HEK293 (cell line): ENCODE measurements at regions not wholly inside any gene's neighbourhood (a gene's known extent, or its start where the extent isn't known, plus 50 kb on each side); places are given as distances from the start of the nearest gene placed in this dataset.

ENCODE experiments used
- CTCF ChIP-seq: fragments of 450-650 bp; formaldehyde crosslinking; IDR thresholded peaks from 2 replicates; pipeline ENCODE4 v1.5.1; 2016; ENCODE audit warnings: missing biosample characterization, missing genetic modification characterization
- GLI4 ChIP-seq: fragments of 450-650 bp; formaldehyde crosslinking; IDR thresholded peaks from 2 replicates; pipeline ENCODE4 v1.5.1; 2016; ENCODE audit warnings: missing biosample characterization, missing genetic modification characterization
- IKZF3 ChIP-seq: fragments of 450-650 bp; IDR thresholded peaks from 2 replicates; pipeline ENCODE4 v1.5.0; 2018; ENCODE audit warnings: missing biosample characterization, mild to moderate bottlenecking, missing genetic modification characterization, moderate library complexity
- PATZ1 ChIP-seq: fragments of 450-650 bp; formaldehyde crosslinking; IDR thresholded peaks from 2 replicates; pipeline ENCODE4 v1.5.1; 2016; ENCODE audit warnings: missing biosample characterization, missing genetic modification characterization
- PRDM2 ChIP-seq: fragments of 450-650 bp; formaldehyde crosslinking; IDR thresholded peaks from 2 replicates; pipeline ENCODE4 v1.5.1; 2016; ENCODE audit warnings: missing biosample characterization, missing genetic modification characterization, borderline replicate concordance
- ZNF114 ChIP-seq: fragments of 450-650 bp; formaldehyde crosslinking; IDR thresholded peaks from 2 replicates; pipeline ENCODE4 v1.5.0; 2017; ENCODE audit warnings: missing biosample characterization, missing genetic modification characterization
- ZNF629 ChIP-seq: fragments of 450-650 bp; formaldehyde crosslinking; IDR thresholded peaks from 2 replicates; pipeline ENCODE4 v1.5.1; 2017; ENCODE audit warnings: missing biosample characterization, missing genetic modification characterization

GRCh38 chr5:34491251-34491620 lies 164.9 kb upstream of the RAI14 start:
- no peak for TF ChIP-seq ZNF629 (tag by site-specific recombination)
- no peak for TF ChIP-seq GLI4 (tag by site-specific recombination)
- no peak for TF ChIP-seq PATZ1 (tag by site-specific recombination)
- no peak for TF ChIP-seq PRDM2 (tag by site-specific recombination)
- TF ChIP-seq IKZF3 (tag by site-specific recombination) = no peak
- TF ChIP-seq CTCF (tag by site-specific recombination) = no peak
- TF ChIP-seq ZNF114 = no peak
